Mucosa of rectum (tissue), 2 donors: ENCODE measurements at regions not wholly inside any gene's neighbourhood (a gene's known extent, or its start where the extent isn't known, plus 50 kb on each side); places are given as distances from the start of the nearest gene placed in this dataset.
"Not testable (repeated sequence)": the region's sequence is repeated elsewhere in the genome, so short reads cannot be mapped to it uniquely, and the experiment has no call there.

Experiments used
- H3K27ac ChIP-seq, 2 donors: one replicate each; pipeline ENCODE4 v1.7.0; 2013; ENCODE audit warnings: inconsistent platforms in 2 of 2, low read depth in 2 of 2, low read length in 2 of 2
- H3K27me3 ChIP-seq, 2 donors: one replicate each; pipeline ENCODE4 v1.7.0; 2013; ENCODE audit warnings: low read length in 2 of 2; ENCODE audit not compliant: control insufficient read depth in 2 of 2, insufficient read depth in 2 of 2
- H3K36me3 ChIP-seq, 2 donors: one replicate each; pipeline ENCODE4 v1.7.0; 2013; ENCODE audit warnings: low read length in 2 of 2; ENCODE audit not compliant: control insufficient read depth in 2 of 2, insufficient read depth in 2 of 2
- H3K4me1 ChIP-seq, 2 donors: one replicate each; pipeline ENCODE4 v1.7.0; 2013; ENCODE audit warnings: low read length in 2 of 2, mild to moderate bottlenecking in 1 of 2; ENCODE audit not compliant: control insufficient read depth in 2 of 2, insufficient read depth in 2 of 2
- H3K4me3 ChIP-seq, 2 donors: one replicate each; pipeline ENCODE4 v1.7.0; 2013; ENCODE audit warnings: low read length in 2 of 2
- H3K9ac ChIP-seq, 2 donors: one replicate each; pipeline ENCODE4 v1.7.0; 2013; ENCODE audit warnings: low read length in 2 of 2, low read depth in 1 of 2, mild to moderate bottlenecking in 1 of 2
- H3K9me3 ChIP-seq, 2 donors: one replicate each; pipeline ENCODE4 v1.7.0; 2013; ENCODE audit warnings: low read length in 2 of 2; ENCODE audit not compliant: control insufficient read depth in 2 of 2
- donor health status: healthy.
- donor health status: Normal muscosa, but diverticular disease.

GRCh38 chr15:38768970-38769369, 204.4 kb upstream of the RASGRP1 start:
- Histone ChIP-seq H3K27me3 (no peaks in the 10 kb centered on the region), H3K9ac (no peak overlapping the region), H3K36me3 (no peaks in the 10 kb centered on the region), H3K9me3 (no peaks in the 10 kb centered on the region), H3K4me1 (no peaks in the 10 kb centered on the region), H3K27ac (no peak overlapping the region), H3K4me3 (no peak overlapping the region)

GRCh38 chr15:38769492-38769891, 204.9 kb upstream of the RASGRP1 start:
- no peak overlapping the region for H3K27ac ChIP-seq
- no peaks in the 10 kb centered on the region for H3K4me1 ChIP-seq
- no peak overlapping the region for H3K9ac ChIP-seq
- no peaks in the 10 kb centered on the region for H3K36me3 ChIP-seq
- H3K27me3 ChIP-seq, result no peaks in the 10 kb centered on the region
- H3K9me3 ChIP-seq, result no peaks in the 10 kb centered on the region
- no peak overlapping the region for H3K4me3 ChIP-seq

- not testable (repeated sequence) for H3K4me3 ChIP-seq, H3K9me3 ChIP-seq, H3K36me3 ChIP-seq, H3K27me3 ChIP-seq, H3K27ac ChIP-seq, H3K9ac ChIP-seq, H3K4me1 ChIP-seq
Observed at GRCh38 chr15:38774076-38774475, 209.5 kb upstream of the RASGRP1 start.

GRCh38 chr15:38781196-38781595, 216.6 kb upstream of the RASGRP1 start:
- Histone ChIP-seq H3K4me3 (no peak overlapping the region), H3K9ac (no peak overlapping the region), H3K9me3 (no peaks in the 10 kb centered on the region), H3K4me1 (no peaks in the 10 kb centered on the region), H3K27me3 (no peaks in the 10 kb centered on the region), H3K27ac (no peak overlapping the region), H3K36me3 (no peaks in the 10 kb centered on the region)

- Histone ChIP-seq H3K9me3 (no peaks in the 10 kb centered on the region), H3K4me1 (no peaks in the 10 kb centered on the region), H3K9ac (no peak overlapping the region), H3K27me3 (no peaks in the 10 kb centered on the region), H3K4me3 (no peak overlapping the region), H3K36me3 (no peaks in the 10 kb centered on the region), H3K27ac (no peak overlapping the region)
Observed at GRCh38 chr15:38782156-38782555, 217.5 kb upstream of the RASGRP1 start.

- H3K9me3 ChIP-seq, result no peaks in the 10 kb centered on the region
- no peak overlapping the region for H3K4me3 ChIP-seq
- no peak overlapping the region for H3K27ac ChIP-seq
- H3K36me3 ChIP-seq, result no peaks in the 10 kb centered on the region
- H3K9ac ChIP-seq, result no peak overlapping the region
- H3K4me1 ChIP-seq, result no peaks in the 10 kb centered on the region
- no peaks in the 10 kb centered on the region for H3K27me3 ChIP-seq
Observed at GRCh38 chr15:38788918-38789317, 224.3 kb upstream of the RASGRP1 start.

- Histone ChIP-seq H3K36me3 (no peaks in the 10 kb centered on the region), H3K9ac (no peak overlapping the region), H3K4me3 (no peak overlapping the region), H3K27ac (no peak overlapping the region), H3K9me3 (no peaks in the 10 kb centered on the region), H3K4me1 (no peaks in the 10 kb centered on the region), H3K27me3 (no peaks in the 10 kb centered on the region)
Observed at GRCh38 chr15:38789566-38789965, 225.0 kb upstream of the RASGRP1 start.

GRCh38 chr15:38793206-38793810, 228.7 kb upstream of the RASGRP1 start:
- no peak overlapping the region for H3K27ac ChIP-seq
- no peak overlapping the region for H3K4me3 ChIP-seq
- H3K36me3 ChIP-seq, result no peaks in the 10 kb centered on the region
- no peak overlapping the region for H3K9ac ChIP-seq
- no peaks in the 10 kb centered on the region for H3K9me3 ChIP-seq
- no peaks in the 10 kb centered on the region for H3K4me1 ChIP-seq
- H3K27me3 ChIP-seq, result no peaks in the 10 kb centered on the region

GRCh38 chr15:38795471-38796245, 231.0 kb upstream of the RASGRP1 start:
- Histone ChIP-seq H3K36me3 (no peaks in the 10 kb centered on the region), H3K4me1 (no peaks in the 10 kb centered on the region), H3K27ac (no peak overlapping the region), H3K27me3 (no peaks in the 10 kb centered on the region), H3K9ac (no peak overlapping the region), H3K4me3 (no peak overlapping the region), H3K9me3 (no peaks in the 10 kb centered on the region)

GRCh38 chr15:38796589-38796988, 232.0 kb upstream of the RASGRP1 start:
- Histone ChIP-seq H3K4me3 (no peak overlapping the region), H3K9ac (no peak overlapping the region)

More at GRCh38 chr15:38796589-38796988, 232.0 kb upstream of the RASGRP1 start:
- H3K27ac ChIP-seq, result no peak overlapping the region
- H3K36me3 ChIP-seq, result no peaks in the 10 kb centered on the region
- no peaks in the 10 kb centered on the region for H3K4me1 ChIP-seq
- no peaks in the 10 kb centered on the region for H3K27me3 ChIP-seq
- H3K9me3 ChIP-seq, result no peaks in the 10 kb centered on the region
